Fibroblast of villous mesenchyme (primary cell): ENCODE measurements at regions not wholly inside any gene's neighbourhood (a gene's known extent, or its start where the extent isn't known, plus 50 kb on each side); places are given as distances from the start of the nearest gene placed in this dataset.
A peak's percentile ranks its signal among the peaks of the same experiment; 100 is the strongest.

Experiments
- DNase-seq: peaks from one replicate; pipeline ENCODE4 v3.0.0-alpha.2; 2010; ENCODE audit warnings: low read depth
- H3K4me3 ChIP-seq: 2 replicates; pipeline ENCODE4 v1.5.1; 2011; ENCODE audit warnings: low read depth, mild to moderate bottlenecking, low read length
- TF ChIP-seq, protein P1 (sequence below): IDR thresholded peaks from 2 replicates; pipeline ENCODE4 v1.5.1; 2012; ENCODE audit warnings: low read depth, mild to moderate bottlenecking, low read length; ENCODE audit not compliant: insufficient read depth

DNA sequence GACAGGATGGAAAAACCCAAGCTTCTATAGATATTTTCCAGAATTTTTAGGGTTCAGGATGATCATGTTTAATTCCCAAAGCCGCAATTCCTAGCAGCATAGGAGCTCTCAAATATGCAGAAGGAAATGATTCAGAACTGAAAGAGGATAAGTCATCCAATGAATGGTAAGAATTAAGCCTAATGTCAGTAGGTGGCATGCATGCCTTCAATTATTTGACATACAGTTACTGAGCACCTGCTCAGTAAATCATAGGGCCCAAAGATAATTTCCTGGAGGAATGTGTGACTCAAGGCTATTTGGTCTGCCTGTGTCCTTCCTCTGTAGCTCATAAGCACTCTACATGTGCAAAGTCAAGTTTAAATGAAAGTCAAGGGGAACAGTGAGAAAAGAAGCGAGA is 116.8 kb upstream of the SLC38A4 start:
- no peak for DNase-seq
- TF ChIP-seq, protein P1, sequence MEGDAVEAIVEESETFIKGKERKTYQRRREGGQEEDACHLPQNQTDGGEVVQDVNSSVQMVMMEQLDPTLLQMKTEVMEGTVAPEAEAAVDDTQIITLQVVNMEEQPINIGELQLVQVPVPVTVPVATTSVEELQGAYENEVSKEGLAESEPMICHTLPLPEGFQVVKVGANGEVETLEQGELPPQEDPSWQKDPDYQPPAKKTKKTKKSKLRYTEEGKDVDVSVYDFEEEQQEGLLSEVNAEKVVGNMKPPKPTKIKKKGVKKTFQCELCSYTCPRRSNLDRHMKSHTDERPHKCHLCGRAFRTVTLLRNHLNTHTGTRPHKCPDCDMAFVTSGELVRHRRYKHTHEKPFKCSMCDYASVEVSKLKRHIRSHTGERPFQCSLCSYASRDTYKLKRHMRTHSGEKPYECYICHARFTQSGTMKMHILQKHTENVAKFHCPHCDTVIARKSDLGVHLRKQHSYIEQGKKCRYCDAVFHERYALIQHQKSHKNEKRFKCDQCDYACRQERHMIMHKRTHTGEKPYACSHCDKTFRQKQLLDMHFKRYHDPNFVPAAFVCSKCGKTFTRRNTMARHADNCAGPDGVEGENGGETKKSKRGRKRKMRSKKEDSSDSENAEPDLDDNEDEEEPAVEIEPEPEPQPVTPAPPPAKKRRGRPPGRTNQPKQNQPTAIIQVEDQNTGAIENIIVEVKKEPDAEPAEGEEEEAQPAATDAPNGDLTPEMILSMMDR, result no peak
- no peak overlapping the region for H3K4me3 ChIP-seq

DNA sequence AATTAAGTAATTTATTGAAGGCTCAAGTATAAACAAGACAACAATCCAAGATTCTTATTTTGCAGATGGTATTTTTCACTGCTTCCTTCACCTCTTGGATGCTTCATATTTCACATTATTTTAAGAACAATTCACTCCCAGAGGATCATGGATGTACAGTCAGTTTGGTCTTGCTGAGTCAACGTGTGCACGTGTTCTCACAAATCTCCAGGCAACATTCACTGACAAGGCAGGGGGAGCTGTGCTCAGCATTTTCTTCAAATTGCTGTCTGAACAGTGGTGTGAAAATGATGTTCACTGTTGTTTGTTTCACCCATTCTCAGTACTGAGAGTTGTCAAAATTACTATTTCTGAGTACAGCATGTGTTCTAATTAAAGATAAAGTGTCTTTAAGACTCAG is 118.3 kb upstream of the SLC38A4 start:
- no peak overlapping the region for H3K4me3 ChIP-seq
- DNase-seq, result peak; percentile 75
- TF ChIP-seq, protein P1, result peak; percentile 40

DNA sequence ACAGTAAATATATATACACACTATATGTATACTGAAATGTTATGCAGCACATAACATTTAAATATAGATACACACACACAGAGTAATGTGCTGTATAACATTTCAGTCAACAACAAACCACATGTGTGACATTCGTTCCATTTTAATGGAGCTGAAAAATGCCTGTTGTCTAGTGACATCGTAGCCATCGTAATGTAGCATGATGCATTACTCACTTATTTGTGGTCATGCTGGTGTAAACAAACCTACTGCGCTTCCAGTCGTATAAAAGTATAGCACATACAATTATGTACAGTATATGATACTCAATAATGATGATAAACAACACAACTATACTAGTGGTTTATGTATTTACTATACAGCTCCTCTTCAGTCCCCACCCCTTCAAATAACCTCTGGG is 119.0 kb upstream of the SLC38A4 start:
- TF ChIP-seq, protein P1, result no peak
- DNase-seq, result peak; percentile 55

DNA sequence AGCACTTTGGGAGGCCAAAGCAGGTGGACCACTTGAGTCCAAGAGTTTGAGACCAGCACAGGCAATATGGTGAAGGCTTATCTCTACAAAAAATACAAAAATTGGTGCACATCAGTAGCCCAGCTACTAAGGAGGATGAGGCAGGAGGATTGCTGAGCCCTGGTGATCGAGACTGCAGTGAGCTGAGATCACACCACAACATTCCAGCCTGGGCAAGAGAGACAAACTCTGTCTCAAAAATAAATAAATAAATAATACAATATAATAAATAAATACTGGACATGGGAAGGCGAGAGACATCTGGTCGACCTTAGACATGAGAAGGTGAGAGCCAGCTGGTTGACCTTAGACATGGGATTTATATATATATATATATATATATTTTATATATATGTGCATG is 119.8 kb upstream of the SLC38A4 start:
- TF ChIP-seq, protein P1, result no peak
- H3K4me3 ChIP-seq, result no peak overlapping the region
- no peak for DNase-seq

More for the DNA sequence above, 119.0 kb upstream of the SLC38A4 start:
- H3K4me3 ChIP-seq, result no peak overlapping the region

DNA sequence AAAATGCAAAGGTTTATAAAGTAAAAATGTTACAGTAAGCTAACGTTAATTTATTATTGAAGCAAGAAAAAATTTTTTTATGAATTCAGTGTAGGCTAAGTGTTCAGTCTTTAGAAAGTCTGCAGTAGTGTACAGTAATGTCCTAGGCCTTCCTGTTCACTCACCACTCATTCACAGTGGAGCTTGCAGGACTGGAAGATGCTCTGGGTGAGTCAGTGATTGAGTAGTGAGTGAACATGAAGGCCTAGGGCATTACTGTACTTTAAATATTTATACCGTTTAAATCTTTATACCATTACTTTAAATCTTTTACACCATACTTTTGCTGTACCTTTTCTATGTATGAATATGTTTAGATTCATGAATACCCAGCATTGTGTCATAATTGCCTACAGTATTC is 120.3 kb upstream of the SLC38A4 start:
- TF ChIP-seq, protein P1, result no peak
- no peak for DNase-seq
- no peak overlapping the region for H3K4me3 ChIP-seq

DNA sequence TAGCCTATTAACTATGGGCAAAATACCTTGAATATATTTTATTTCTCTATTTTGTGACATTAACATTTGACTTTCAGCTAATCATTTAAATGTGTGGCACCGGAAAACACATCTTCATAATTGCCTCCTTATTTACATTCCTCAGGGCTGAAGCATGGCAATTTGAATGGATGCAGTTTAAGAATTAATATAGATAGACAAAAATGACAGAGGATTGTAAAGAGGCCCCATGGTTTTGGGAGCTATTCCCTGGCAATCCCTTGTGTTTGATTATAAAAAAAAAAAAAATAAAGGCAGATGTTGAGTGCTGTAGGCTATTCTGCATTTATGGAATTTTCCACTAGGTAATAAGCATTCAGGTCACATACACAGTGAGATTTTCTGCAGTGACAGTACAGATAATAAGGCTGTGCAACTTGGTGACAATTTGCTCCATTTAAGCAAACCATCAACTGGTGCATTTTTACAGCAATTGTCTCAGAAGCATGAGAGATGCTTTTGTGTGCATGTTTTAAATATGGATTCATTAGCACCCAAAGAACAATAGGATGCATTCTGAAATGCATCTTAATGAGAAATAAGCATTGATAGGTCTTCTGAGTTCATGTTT is 123.2 kb upstream of the SLC38A4 start:
- TF ChIP-seq, protein P1, result no peak
- no peak overlapping the region for H3K4me3 ChIP-seq
- no peak for DNase-seq

DNA sequence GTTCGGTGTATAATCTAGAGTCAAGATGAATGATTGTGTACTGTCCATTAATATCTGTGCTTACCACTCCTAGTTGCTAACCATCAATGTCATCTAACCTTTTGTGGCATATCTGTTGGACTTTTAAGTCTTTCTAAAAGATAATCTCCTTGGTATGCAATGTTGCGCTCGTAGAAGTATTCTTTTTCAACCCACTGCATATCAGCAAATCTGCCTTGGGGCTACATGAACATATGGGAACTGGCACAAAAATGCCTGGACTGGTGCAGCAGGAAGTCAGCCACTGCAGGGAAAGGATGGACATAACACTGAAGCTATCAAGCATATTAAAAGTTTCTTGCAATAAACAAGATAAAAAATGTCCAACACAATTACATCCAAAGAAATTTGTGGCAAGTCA is 124.3 kb upstream of the SLC38A4 start:
- no peak overlapping the region for H3K4me3 ChIP-seq
- TF ChIP-seq, protein P1, result no peak
- no peak for DNase-seq
